ENCODE measurements at regions not wholly inside any gene's neighbourhood (a gene's known extent, or its start where the extent isn't known, plus 50 kb on each side); places are given as distances from the start of the nearest gene placed in this dataset.
"Not testable (repeated sequence)": the region's sequence is repeated elsewhere in the genome, so short reads cannot be mapped to it uniquely, and the experiment has no call there.

DNA sequence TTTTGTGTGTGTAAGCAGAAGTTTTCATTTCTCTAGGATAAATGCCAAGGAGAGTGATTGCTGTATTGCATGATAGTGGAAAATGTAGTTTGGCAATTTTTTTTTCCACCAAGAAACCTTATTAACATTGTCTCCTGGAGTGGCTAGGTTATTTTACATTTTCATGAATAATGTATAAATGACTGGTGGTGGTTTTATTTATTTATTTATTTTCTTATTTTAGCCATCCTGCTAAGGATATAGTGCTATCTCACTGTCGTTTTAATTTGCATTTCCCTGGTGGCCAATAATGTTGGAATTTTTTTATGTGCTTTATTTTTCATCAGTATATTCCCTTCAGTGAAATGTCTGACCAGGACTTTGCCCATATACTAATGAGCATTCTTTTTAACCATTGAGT, 328.3 kb upstream of the OR4C13 start:
- TF ChIP-seq, protein P1, sequence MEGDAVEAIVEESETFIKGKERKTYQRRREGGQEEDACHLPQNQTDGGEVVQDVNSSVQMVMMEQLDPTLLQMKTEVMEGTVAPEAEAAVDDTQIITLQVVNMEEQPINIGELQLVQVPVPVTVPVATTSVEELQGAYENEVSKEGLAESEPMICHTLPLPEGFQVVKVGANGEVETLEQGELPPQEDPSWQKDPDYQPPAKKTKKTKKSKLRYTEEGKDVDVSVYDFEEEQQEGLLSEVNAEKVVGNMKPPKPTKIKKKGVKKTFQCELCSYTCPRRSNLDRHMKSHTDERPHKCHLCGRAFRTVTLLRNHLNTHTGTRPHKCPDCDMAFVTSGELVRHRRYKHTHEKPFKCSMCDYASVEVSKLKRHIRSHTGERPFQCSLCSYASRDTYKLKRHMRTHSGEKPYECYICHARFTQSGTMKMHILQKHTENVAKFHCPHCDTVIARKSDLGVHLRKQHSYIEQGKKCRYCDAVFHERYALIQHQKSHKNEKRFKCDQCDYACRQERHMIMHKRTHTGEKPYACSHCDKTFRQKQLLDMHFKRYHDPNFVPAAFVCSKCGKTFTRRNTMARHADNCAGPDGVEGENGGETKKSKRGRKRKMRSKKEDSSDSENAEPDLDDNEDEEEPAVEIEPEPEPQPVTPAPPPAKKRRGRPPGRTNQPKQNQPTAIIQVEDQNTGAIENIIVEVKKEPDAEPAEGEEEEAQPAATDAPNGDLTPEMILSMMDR (IDR thresholded peaks at IDR 0.05) = not testable (repeated sequence)
- TF ChIP-seq POLR2A (IDR thresholded peaks at IDR 0.05) = not testable (repeated sequence)

Measured in Peyer's patch (tissue), 4 donors.